CD14-positive monocyte (primary cell): ENCODE measurements at regions not wholly inside any gene's neighbourhood (a gene's known extent, or its start where the extent isn't known, plus 50 kb on each side); places are given as distances from the start of the nearest gene placed in this dataset.
A peak's percentile ranks its signal among the peaks of the same experiment; 100 is the strongest.

Source experiments
- DNase-seq, 3 donors: peaks; one replicate each; pipeline ENCODE4 v3.0.0-alpha.2; 2011 to 2022
- H2AFZ ChIP-seq: 2 replicates; pipeline ENCODE4 v1.6.0; 2012; ENCODE audit warnings: mild to moderate bottlenecking, low read depth, low read length, inconsistent platforms; ENCODE audit not compliant: insufficient read depth, poor library complexity, severe bottlenecking
- H3K27ac ChIP-seq, 2 donors: 1 replicate in 1 of 2; 2 replicates in 1 of 2; pipeline ENCODE4 v1.5.1; 2012 to 2013; ENCODE audit warnings: low read length in 2 of 2, control low read depth in 1 of 2, inconsistent platforms in 1 of 2, low read depth in 1 of 2, mild to moderate bottlenecking in 1 of 2
- H3K27me3 ChIP-seq, 2 donors: one replicate each; pipeline versions ENCODE4 v1.6.0 to v1.6.1; 2011 to 2013; ENCODE audit warnings: low read length in 2 of 2; ENCODE audit not compliant: control insufficient read depth in 2 of 2, insufficient read depth in 2 of 2
- H3K36me3 ChIP-seq, 2 donors: replicated peaks in 1 of 2; 1 replicate in 1 of 2; 2 replicates in 1 of 2; pipeline versions ENCODE4 v1.5.1 to v1.6.1; 2012 to 2013; ENCODE audit warnings: low read length in 2 of 2, control low read depth in 1 of 2, inconsistent platforms in 1 of 2, mild to moderate bottlenecking in 1 of 2; ENCODE audit not compliant: insufficient read depth in 2 of 2, control insufficient read depth in 1 of 2
- H3K4me1 ChIP-seq, 2 donors: 1 replicate in 1 of 2; 2 replicates in 1 of 2; pipeline versions ENCODE4 v1.5.1 to v1.6.1; 2012 to 2013; ENCODE audit warnings: low read length in 2 of 2, control low read depth in 1 of 2, inconsistent platforms in 1 of 2, mild to moderate bottlenecking in 1 of 2, moderate library complexity in 1 of 2; ENCODE audit not compliant: insufficient read depth in 2 of 2, control insufficient read depth in 1 of 2
- H3K4me2 ChIP-seq: replicated peaks from 2 replicates; pipeline ENCODE3; 2012; ENCODE audit warnings: low read length, moderate library complexity, mild to moderate bottlenecking; ENCODE audit not compliant: poor library complexity, severe bottlenecking; ENCODE audit errors: extremely low read depth
- H3K4me3 ChIP-seq, 3 experiments: fragments of 200-600 bp in 1 of 3; sonication (generic) in 1 of 3; replicated peaks in 1 of 3; 1 replicate in 2 of 3; 2 replicates in 1 of 3; pipeline ENCODE4 v1.5.1; 2011 to 2013; ENCODE audit warnings: low read length in 3 of 3, mild to moderate bottlenecking in 3 of 3, control low read depth in 2 of 3, low read depth in 2 of 3, inconsistent platforms in 1 of 3, moderate library complexity in 1 of 3
- H3K79me2 ChIP-seq: 2 replicates; pipeline ENCODE4 v1.6.0; 2012; ENCODE audit warnings: mild to moderate bottlenecking, control low read depth, inconsistent platforms, low read length, moderate library complexity; ENCODE audit not compliant: insufficient read depth
- H3K9ac ChIP-seq: 2 replicates; pipeline ENCODE4 v1.6.0; 2017; ENCODE audit warnings: low read length, mild to moderate bottlenecking; ENCODE audit not compliant: insufficient read depth, poor library complexity, severe bottlenecking
- H3K9me3 ChIP-seq, 2 donors: replicated peaks in 1 of 2; 1 replicate in 1 of 2; 2 replicates in 1 of 2; pipeline versions ENCODE4 v1.5.1 to v1.6.1; 2012 to 2013; ENCODE audit warnings: low read length in 2 of 2, control low read depth in 1 of 2; ENCODE audit not compliant: control insufficient read depth in 1 of 2, insufficient read depth in 1 of 2
- H4K20me1 ChIP-seq: 2 replicates; pipeline ENCODE4 v1.6.0; 2012; ENCODE audit warnings: mild to moderate bottlenecking, low read length, control low read depth, moderate library complexity; ENCODE audit not compliant: insufficient read depth
- H3K27ac Mint-ChIP-seq, 7 donors: one replicate each; pipeline ENCODE4 v1.8.0; 2020; ENCODE audit warnings: mild to moderate bottlenecking in 7 of 7, mixed read lengths in 7 of 7, moderate library complexity in 6 of 7, inconsistent platforms in 2 of 7
- H3K27me3 Mint-ChIP-seq, 3 donors: one replicate each; pipeline ENCODE4 v1.8.0; 2021 to 2022; ENCODE audit warnings: low read depth in 3 of 3, mild to moderate bottlenecking in 3 of 3, mixed read lengths in 3 of 3, moderate library complexity in 3 of 3, inconsistent platforms in 1 of 3
- H3K36me3 Mint-ChIP-seq, 2 donors: one replicate each; pipeline ENCODE4 v1.8.0; 2020; ENCODE audit warnings: mixed read lengths in 2 of 2, inconsistent platforms in 1 of 2, mild to moderate bottlenecking in 1 of 2
- H3K4me1 Mint-ChIP-seq: one replicate; pipeline ENCODE4 v1.8.0; 2020; ENCODE audit warnings: mild to moderate bottlenecking, mixed read lengths
- H3K4me3 Mint-ChIP-seq, 2 donors: one replicate each; pipeline ENCODE4 v1.8.0; 2020; ENCODE audit warnings: mild to moderate bottlenecking in 2 of 2, mixed read lengths in 2 of 2, moderate library complexity in 1 of 2
- H3K9me3 Mint-ChIP-seq, 7 donors: one replicate each; pipeline ENCODE4 v1.8.0; 2020 to 2022; ENCODE audit warnings: mixed read lengths in 7 of 7, mild to moderate bottlenecking in 6 of 7, moderate library complexity in 6 of 7, inconsistent platforms in 2 of 7
- CTCF ChIP-seq: fragments of 200-600 bp; IDR thresholded peaks from one replicate; pipeline ENCODE4 v1.8.0; 2022; ENCODE audit warnings: antibody characterized with exemption, mild to moderate bottlenecking
- WGBS: methylation state at CpG from one replicate; pipeline ENCODE4 v1.1.5; 2013; ENCODE audit warnings: missing lambda C conversion rate; ENCODE audit not compliant: insufficient coverage; 5-methylcytosine and 5-hydroxymethylcytosine counted together
- intact Hi-C, 2 donors: fragments of 100-400 bp; cut with micrococcal nuclease; formaldehyde crosslinking; loops; one replicate each; pipeline versions ENCODE4 v1.15.0 to v1.15.1; 2023

- Mint-ChIP-seq H3K4me3 (peak overlapping the region in 1 of 2 donors; percentile 46), H3K9me3 (no peaks in the 10 kb centered on the region), H3K4me1 (peaks cover 12% of the 10 kb centered on the region), H3K27ac (no peak overlapping the region), H3K27me3 (peaks cover 0 to 10% (median 0%) of the 10 kb centered on the region in 3 donors), H3K36me3 (no peaks in the 10 kb centered on the region)
- intact Hi-C loops: no loop called here
- H3K4me1 ChIP-seq: no peaks in the 10 kb centered on the region
- H3K36me3 ChIP-seq: no peaks in the 10 kb centered on the region
- H4K20me1 ChIP-seq: no peaks in the 10 kb centered on the region
- H3K27ac ChIP-seq: no peak overlapping the region
- no peak overlapping the region for H3K4me2 ChIP-seq
- no peaks in the 10 kb centered on the region for H3K79me2 ChIP-seq
- no peaks in the 10 kb centered on the region for H3K9me3 ChIP-seq
- DNase-seq: no peak
- TF ChIP-seq CTCF: no peak
- no peaks in the 10 kb centered on the region for H3K27me3 ChIP-seq
- WGBS: no CpG with 5 or more reads among the region's 6 CpGs
- H2AFZ ChIP-seq: no peak overlapping the region
- H3K9ac ChIP-seq: no peak overlapping the region
- no peak overlapping the region for H3K4me3 ChIP-seq
These were observed 50.1 kb upstream of the ACSL4 start for GRCh38 chrX:109782994-109783700.

- no peak for TF ChIP-seq CTCF
- Histone ChIP-seq H3K27ac (no peak overlapping the region), H3K79me2 (no peaks in the 10 kb centered on the region), H2AFZ (no peak overlapping the region), H4K20me1 (no peaks in the 10 kb centered on the region), H3K9me3 (no peaks in the 10 kb centered on the region), H3K4me3 (no peak overlapping the region), H3K27me3 (no peaks in the 10 kb centered on the region), H3K4me2 (no peak overlapping the region), H3K4me1 (no peaks in the 10 kb centered on the region), H3K36me3 (no peaks in the 10 kb centered on the region), H3K9ac (no peak overlapping the region)
- intact Hi-C loops: no loop called here
- Mint-ChIP-seq H3K4me1 (peaks cover 12% of the 10 kb centered on the region), H3K27ac (peak overlapping the region in 1 of 7 donors; percentile 8), H3K9me3 (no peaks in the 10 kb centered on the region), H3K4me3 (no peak overlapping the region), H3K36me3 (no peaks in the 10 kb centered on the region), H3K27me3 (peaks cover 0 to 10% (median 0%) of the 10 kb centered on the region in 3 donors)
- DNase-seq: no peak
- WGBS: no CpG with 5 or more reads among the region's 5 CpGs
These were observed 50.6 kb upstream of the ACSL4 start for GRCh38 chrX:109783701-109784079.
